Thyroid gland (tissue), 4 donors: ENCODE measurements at regions not wholly inside any gene's neighbourhood (a gene's known extent, or its start where the extent isn't known, plus 50 kb on each side); places are given as distances from the start of the nearest gene placed in this dataset.

Experiments
- CTCF ChIP-seq, 6 experiments: fragments of 200-600 bp in 3 of 6; fragments of 450-650 bp in 3 of 6; sonication (generic) in 3 of 6; IDR thresholded peaks; one replicate each; pipeline ENCODE4 v1.5.1; 2016 to 2019; ENCODE audit warnings: antibody characterized with exemption in 6 of 6, mild to moderate bottlenecking in 2 of 6, inconsistent platforms in 1 of 6, moderate library complexity in 1 of 6
- POLR2A ChIP-seq, 2 donors: fragments of 450-650 bp; IDR thresholded peaks; one replicate each; pipeline ENCODE4 v1.6.1; 2017; ENCODE audit warnings: antibody characterized with exemption in 2 of 2, mild to moderate bottlenecking in 2 of 2, moderate library complexity in 1 of 2

GRCh38 chr10:123548770-123549169 is 117.4 kb upstream of the GPR26 start:
- TF ChIP-seq POLR2A (IDR thresholded peaks at IDR 0.05) (no peak), CTCF (IDR thresholded peaks at IDR 0.05) (no peak)
